Uterus (tissue), 2 donors: ENCODE measurements at regions not wholly inside any gene's neighbourhood (a gene's known extent, or its start where the extent isn't known, plus 50 kb on each side); places are given as distances from the start of the nearest gene placed in this dataset.

Experiments used
- CTCF ChIP-seq, 4 experiments: fragments of 200-600 bp in 2 of 4; fragments of 450-650 bp in 2 of 4; sonication (generic) in 2 of 4; IDR thresholded peaks; one replicate each; pipeline ENCODE4 v1.5.1; 2016 to 2019; ENCODE audit warnings: antibody characterized with exemption in 4 of 4, mild to moderate bottlenecking in 2 of 4, moderate library complexity in 1 of 4
- POLR2A ChIP-seq, 2 donors: fragments of 450-650 bp; IDR thresholded peaks; one replicate each; pipeline ENCODE4 v1.6.1; 2016; ENCODE audit warnings: antibody characterized with exemption in 2 of 2, mild to moderate bottlenecking in 1 of 2, moderate library complexity in 1 of 2

DNA sequence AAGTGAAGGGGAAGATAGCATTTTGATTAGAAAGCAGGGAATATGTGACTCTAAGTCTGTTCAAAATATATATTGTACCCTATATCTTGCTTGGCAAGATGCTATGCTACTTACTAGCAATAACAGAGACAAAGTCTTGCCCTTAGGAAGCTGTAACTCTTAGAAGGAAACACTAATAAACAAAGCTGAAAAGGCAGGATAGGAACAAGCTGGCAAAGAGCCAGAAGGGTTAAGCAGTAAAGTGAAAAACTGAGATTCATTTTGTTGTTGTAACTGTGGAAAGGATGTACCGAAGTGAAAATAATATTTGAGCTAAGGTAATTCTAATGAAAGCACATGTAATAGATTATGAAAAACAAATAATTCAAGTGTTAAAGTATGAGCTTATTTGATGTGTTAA is 527.1 kb upstream of the FLRT2 start:
- TF ChIP-seq CTCF (IDR thresholded peaks at IDR 0.05) (no peak), POLR2A (IDR thresholded peaks at IDR 0.05) (no peak)
